LNCAP (cell line): ENCODE measurements at regions not wholly inside any gene's neighbourhood (a gene's known extent, or its start where the extent isn't known, plus 50 kb on each side); places are given as distances from the start of the nearest gene placed in this dataset.

Experiments
- CTCF ChIP-seq: fragments of 450-650 bp; IDR thresholded peaks from 2 replicates; pipeline ENCODE4 v1.5.1; 2017; ENCODE audit warnings: mild to moderate bottlenecking

GRCh38 chr13:44758630-44759383 is 182.7 kb upstream of the TSC22D1 start:
- no peak for TF ChIP-seq CTCF

DNA sequence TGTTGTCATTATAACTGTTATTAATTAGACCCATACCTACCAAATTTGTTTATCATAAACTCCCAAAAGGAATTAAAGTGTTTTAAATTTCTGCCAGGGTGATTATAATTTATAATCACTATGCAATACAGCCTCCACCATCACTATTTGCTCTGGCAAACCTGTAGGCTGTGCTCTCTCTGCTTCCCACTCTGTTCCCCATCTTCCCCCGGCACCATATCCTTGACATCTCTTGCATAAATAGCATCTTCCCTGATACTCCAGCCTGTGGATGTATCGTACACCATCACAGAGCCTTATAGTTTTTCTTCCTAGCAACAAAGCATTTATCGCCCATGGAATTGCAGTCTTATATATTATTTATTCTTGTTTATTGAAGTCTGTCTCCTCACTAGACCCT is 181.5 kb upstream of the TSC22D1 start:
- no peak for TF ChIP-seq CTCF

- no peak for TF ChIP-seq CTCF
Measured at GRCh38 chr13:44756276-44756810, 180.2 kb upstream of the TSC22D1 start.

- TF ChIP-seq CTCF, result no peak
Measured at GRCh38 chr13:44755872-44756271, 179.7 kb upstream of the TSC22D1 start.

GRCh38 chr13:44752164-44752563 is 176.0 kb upstream of the TSC22D1 start:
- TF ChIP-seq CTCF, result no peak

- TF ChIP-seq CTCF, result no peak
Measured at GRCh38 chr13:44750630-44751029, 174.5 kb upstream of the TSC22D1 start.

GRCh38 chr13:44749906-44750305 is 173.8 kb upstream of the TSC22D1 start:
- no peak for TF ChIP-seq CTCF
